ENCODE measurements at regions not wholly inside any gene's neighbourhood (a gene's known extent, or its start where the extent isn't known, plus 50 kb on each side); places are given as distances from the start of the nearest gene placed in this dataset.
"Not testable (repeated sequence)": the region's sequence is repeated elsewhere in the genome, so short reads cannot be mapped to it uniquely, and the experiment has no call there.

GRCh38 chr16:24624102-24624501, 84.7 kb downstream of the RBBP6 start:
- no peak for DNase-seq (ENCODE audit: low read depth in 3 of 3, low spot score in 2 of 3)

DNA sequence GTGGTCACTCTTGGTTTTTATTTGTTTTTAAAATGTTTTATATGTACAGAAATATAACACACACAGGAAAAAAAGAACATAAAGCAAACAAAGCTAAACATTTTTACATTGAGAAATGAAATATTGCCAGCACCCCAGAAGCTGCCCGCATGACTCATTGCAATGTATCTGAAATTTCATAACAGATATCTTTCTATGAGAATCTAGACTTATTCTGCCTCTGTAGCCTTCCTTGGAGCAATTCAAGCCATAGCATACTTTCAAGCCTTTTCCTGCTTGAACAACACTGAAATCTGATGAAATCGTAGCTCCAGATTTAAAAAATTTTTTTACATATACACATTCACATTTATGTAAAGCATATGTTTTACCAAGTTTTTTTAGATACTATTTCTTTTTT, 86.9 kb downstream of the RBBP6 start:
- DNase-seq (ENCODE audit: low read depth in 3 of 3, low spot score in 2 of 3): no peak

DNA sequence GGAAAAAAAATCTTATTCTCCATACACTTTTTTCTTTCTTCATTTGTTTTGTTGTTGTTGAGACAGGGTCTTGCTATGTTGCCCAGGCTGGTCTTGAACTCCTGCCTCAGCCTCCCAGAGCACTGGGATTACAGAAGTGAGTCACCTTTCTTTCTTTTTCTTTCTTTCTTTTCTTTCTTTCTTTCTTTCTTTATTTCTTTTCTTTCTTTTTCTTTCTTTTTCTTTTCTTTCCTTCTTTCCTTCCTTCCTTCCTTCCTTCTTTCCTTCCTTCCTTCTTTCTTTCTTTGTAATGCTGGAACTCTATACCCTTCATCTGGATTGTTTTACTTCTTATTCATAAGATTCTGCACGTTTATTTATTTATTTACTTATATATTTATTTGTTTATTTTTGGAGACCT, 94.5 kb upstream of the TNRC6A start:
- DNase-seq (ENCODE audit: low read depth in 3 of 3, low spot score in 2 of 3): no peak

- peak; percentile 10 to 18 (median 17) for DNase-seq (ENCODE audit: low read depth in 3 of 3, low spot score in 2 of 3)
Observed at GRCh38 chr16:24635900-24636610, 93.4 kb upstream of the TNRC6A start.

DNA sequence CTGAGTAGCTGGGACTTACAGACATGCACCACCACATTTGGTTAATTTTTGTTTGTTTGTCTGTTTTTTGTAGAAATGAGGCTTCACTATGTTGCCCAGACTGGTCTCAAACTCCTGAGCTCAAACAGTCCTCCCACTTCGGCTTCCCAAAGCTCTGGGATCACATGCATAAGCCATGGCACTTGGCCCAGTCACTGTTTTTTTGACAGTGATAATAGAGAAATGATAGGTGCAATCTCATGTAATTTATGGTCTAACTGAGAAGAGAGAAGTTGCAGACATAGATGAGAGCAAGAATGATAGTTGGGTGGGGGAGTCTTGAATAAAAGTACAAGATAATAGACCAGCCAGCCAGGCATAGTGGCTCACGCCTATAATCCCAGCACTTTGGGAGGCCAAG, 89.7 kb upstream of the TNRC6A start:
- DNase-seq (ENCODE audit: low read depth in 3 of 3, low spot score in 2 of 3): no peak

DNA sequence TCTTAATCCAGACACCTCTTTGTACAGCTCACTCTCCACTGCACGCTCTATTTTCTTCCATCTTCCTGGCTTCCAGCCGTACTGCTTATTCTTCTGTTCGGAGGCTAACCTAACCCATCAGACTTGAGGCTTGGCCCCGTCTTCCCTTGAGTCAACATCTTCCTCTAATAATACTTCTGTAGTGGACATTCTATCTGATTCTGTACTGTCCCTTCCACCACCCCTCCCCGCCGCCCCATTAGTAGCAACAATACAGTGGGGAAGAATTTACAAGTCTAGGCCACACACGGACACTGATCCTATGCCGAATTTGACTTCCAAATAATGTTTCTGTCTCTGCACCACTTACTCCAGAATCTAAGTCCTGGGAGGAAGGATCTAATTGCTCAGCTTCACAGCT, 86.0 kb upstream of the TNRC6A start:
- DNase-seq (ENCODE audit: low read depth in 3 of 3, low spot score in 2 of 3): no peak

GRCh38 chr16:24645739-24646645, 83.5 kb upstream of the TNRC6A start:
- DNase-seq (ENCODE audit: low read depth in 3 of 3, low spot score in 2 of 3): no peak

- DNase-seq (ENCODE audit: low read depth in 3 of 3, low spot score in 2 of 3): no peak
Observed at GRCh38 chr16:24646646-24646995, 82.8 kb upstream of the TNRC6A start.

DNA sequence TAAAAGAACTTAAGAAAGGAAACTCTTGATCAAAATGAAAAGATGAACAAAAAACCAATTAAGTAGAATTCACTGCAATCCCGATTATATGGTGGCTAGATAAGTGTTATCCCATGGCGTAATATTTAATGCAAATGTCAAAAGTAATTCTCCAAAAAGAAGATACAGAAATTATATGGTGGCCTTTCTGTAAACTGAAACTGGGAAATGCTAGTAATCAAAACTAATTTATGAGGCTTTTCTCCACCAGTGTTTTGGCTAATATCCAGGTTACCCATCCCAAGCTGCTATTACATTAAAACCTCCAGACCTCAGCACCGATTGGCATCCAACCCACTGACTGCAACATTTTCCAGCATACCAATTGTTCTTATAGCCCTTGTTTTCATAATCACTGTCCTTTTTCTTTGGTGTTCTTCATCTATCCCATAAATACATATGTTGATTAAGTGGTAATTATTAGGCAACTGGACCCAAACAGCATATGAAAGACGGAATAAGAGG, 77.2 kb upstream of the TNRC6A start:
- no peak for DNase-seq (ENCODE audit: low read depth in 3 of 3, low spot score in 2 of 3)

DNA sequence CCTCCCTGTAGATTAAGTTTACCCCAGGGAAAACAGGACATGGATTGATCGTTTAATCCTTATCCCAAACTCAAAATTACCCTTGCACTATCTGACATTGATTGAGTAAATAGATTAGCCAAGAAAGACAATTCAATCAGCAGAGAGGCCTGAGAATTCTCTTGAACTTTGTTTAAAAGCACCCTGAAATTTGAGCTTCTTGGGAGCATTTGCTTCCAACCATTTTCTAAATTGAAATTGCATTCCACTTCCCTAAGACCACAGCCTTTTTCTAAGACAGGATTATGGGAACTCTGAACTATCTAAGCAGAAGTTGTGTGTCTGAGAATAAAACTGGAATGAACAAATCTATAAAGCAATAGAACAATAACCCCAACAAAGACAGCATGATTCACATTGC, 76.6 kb upstream of the TNRC6A start:
- no peak for DNase-seq (ENCODE audit: low read depth in 3 of 3, low spot score in 2 of 3)

GRCh38 chr16:24653725-24654124, 75.7 kb upstream of the TNRC6A start:
- DNase-seq (ENCODE audit: low read depth in 3 of 3, low spot score in 2 of 3): no peak

GRCh38 chr16:24665942-24666341, 63.5 kb upstream of the TNRC6A start:
- DNase-seq (ENCODE audit: low read depth in 3 of 3, low spot score in 2 of 3): not testable (repeated sequence)

GRCh38 chr16:24667244-24667764, 62.1 kb upstream of the TNRC6A start:
- no peak for DNase-seq (ENCODE audit: low read depth in 3 of 3, low spot score in 2 of 3)

DNA sequence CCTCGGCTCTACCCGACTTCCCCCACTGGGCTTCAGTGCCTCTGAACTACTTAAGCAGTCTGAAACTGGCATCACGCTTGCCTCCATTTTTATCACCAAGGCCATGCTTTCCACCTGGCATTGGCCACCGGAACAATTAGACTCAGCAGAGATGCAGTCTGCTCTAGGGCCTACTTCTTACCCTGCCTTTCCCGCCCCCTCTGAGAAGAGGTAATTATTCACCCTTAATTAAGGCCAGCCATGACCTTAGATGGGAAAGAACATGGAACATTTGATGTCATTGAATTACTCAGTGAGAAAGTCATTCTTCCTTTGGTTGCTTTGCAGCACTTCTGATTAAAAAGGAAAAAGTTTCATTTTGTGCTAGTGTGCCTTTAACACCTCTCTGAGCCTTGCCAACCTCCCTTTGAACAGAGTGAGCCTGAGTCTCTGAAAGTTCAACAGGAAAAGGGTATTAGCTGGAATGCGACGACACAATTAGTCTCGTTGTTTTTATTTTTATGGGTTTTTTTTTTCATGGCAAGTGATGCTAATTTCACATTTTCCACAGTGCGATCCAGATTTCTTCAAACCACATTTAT, 60.9 kb upstream of the TNRC6A start:
- no peak for DNase-seq (ENCODE audit: low read depth in 3 of 3, low spot score in 2 of 3)

DNA sequence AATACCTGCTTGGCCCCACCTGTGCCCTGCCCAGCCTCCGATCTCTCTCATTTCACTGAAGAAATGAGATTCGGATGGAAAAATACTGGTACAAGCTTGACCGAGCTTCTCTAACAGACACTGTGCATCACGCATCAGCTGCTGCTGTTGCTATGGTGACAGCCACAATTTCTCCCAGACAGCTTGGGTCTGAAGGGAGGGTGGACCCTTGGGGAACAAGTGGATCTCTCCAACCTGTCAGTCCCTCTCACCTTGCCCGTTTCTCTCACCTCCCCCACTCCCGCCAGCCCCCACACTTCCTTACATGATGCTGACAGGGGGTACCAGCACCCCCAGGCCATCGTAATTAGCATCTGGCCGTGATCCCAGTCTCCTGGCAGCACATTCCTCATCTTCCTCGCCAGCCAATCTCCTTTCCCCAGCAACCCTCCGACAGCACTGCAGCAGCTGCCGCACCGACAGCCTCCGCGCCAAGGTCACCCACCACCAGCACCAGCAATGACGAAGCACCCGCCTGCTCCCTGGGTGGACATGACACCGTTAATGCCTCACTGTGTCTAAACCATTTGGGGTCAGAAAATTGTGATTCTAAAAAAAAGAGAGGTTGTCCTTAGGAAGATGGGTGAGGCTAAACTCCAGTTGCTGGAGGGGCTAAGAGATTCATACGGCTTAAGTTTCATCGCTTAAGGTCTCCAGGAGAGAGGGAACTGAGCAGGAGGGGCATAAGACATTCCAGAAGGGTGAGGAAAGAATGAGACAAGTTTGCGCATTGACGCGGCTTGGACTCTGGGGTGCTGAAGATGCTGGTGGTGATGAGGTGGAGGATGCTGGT, 58.6 kb upstream of the TNRC6A start:
- DNase-seq (ENCODE audit: low read depth in 3 of 3, low spot score in 2 of 3): peak in 2 of 3 donors; percentile 40 to 67

GRCh38 chr16:24671455-24671954, 57.9 kb upstream of the TNRC6A start:
- DNase-seq (ENCODE audit: low read depth in 3 of 3, low spot score in 2 of 3): no peak

DNA sequence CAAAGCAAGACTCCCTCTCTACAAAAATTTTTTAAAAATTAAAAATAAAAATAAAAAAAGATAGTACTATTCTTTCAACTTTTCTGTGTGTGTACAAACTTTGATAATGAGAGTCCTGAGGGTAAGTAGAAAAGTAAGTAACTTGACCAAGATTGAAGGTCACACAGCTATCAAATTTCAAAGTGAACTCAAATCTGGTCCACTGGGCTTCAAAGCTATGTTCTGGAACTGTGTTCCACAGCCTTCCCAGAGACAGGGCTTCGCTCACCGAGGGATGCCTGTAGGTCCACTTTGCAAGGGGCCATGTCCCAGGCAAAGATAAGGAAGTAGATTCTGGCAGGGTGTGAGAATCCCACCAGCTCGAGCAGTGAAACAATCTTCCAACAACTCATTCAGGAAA, 56.3 kb upstream of the TNRC6A start:
- no peak for DNase-seq (ENCODE audit: low read depth in 3 of 3, low spot score in 2 of 3)

DNA sequence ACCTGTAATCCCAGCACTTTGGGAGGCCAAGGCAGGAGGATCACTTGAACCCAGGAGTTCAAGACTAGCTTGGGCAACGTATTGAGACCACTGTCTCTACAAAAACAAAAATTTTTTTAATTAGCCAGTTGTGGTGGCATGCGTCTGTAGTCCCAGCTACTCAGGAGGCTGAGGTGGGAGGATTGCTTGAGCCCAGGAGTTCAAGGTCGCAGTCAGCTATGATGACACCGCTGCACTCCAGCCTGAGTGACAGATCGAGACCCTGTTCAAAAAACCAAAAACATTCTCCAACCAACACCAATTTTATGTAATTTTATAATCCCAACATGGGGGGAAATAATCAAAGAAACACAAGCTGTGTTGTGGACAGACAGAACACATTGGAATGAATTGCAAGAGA, 54.6 kb upstream of the TNRC6A start:
- DNase-seq (ENCODE audit: low read depth in 3 of 3, low spot score in 2 of 3): no peak

GRCh38 chr16:24677388-24677787, 52.1 kb upstream of the TNRC6A start:
- no peak for DNase-seq (ENCODE audit: low read depth in 3 of 3, low spot score in 2 of 3)
